Coronary artery (tissue), 2 donors: ENCODE measurements at regions not wholly inside any gene's neighbourhood (a gene's known extent, or its start where the extent isn't known, plus 50 kb on each side); places are given as distances from the start of the nearest gene placed in this dataset.
"Not testable (repeated sequence)": the region's sequence is repeated elsewhere in the genome, so short reads cannot be mapped to it uniquely, and the experiment has no call there.

Experiments used
- DNase-seq: peaks from one replicate; pipeline ENCODE4 v3.0.0-alpha.2; 2017; ENCODE audit warnings: low spot score
- H3K27ac ChIP-seq, 2 donors: fragments of 200-600 bp; sonication (generic); one replicate each; pipeline ENCODE4 v1.5.1; 2016 to 2019
- H3K4me3 ChIP-seq: fragments of 200-600 bp; sonication (generic); 2 replicates; pipeline ENCODE4 v1.5.1; 2016; ENCODE audit warnings: mild to moderate bottlenecking, moderate library complexity
- TF ChIP-seq, protein P1 (sequence below): fragments of 200-600 bp; sonication (generic); IDR thresholded peaks from one replicate; pipeline ENCODE4 v1.5.1; 2019; ENCODE audit warnings: antibody characterized with exemption

- no peak for DNase-seq
- no peak overlapping the region for H3K27ac ChIP-seq
- no peak overlapping the region for H3K4me3 ChIP-seq
- TF ChIP-seq, protein P1, sequence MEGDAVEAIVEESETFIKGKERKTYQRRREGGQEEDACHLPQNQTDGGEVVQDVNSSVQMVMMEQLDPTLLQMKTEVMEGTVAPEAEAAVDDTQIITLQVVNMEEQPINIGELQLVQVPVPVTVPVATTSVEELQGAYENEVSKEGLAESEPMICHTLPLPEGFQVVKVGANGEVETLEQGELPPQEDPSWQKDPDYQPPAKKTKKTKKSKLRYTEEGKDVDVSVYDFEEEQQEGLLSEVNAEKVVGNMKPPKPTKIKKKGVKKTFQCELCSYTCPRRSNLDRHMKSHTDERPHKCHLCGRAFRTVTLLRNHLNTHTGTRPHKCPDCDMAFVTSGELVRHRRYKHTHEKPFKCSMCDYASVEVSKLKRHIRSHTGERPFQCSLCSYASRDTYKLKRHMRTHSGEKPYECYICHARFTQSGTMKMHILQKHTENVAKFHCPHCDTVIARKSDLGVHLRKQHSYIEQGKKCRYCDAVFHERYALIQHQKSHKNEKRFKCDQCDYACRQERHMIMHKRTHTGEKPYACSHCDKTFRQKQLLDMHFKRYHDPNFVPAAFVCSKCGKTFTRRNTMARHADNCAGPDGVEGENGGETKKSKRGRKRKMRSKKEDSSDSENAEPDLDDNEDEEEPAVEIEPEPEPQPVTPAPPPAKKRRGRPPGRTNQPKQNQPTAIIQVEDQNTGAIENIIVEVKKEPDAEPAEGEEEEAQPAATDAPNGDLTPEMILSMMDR: no peak
These were observed 502.5 kb upstream of the FSHR start for GRCh38 chr2:49656853-49657252.

GRCh38 chr2:49643149-49643548 is 488.8 kb upstream of the FSHR start:
- TF ChIP-seq, protein P1: no peak
- Histone ChIP-seq H3K27ac (no peak overlapping the region), H3K4me3 (no peak overlapping the region)
- no peak for DNase-seq

- H3K4me3 ChIP-seq: no peak overlapping the region
- no peak for DNase-seq
- H3K27ac ChIP-seq: no peak overlapping the region
- TF ChIP-seq, protein P1: no peak
These were observed 486.3 kb upstream of the FSHR start for GRCh38 chr2:49640630-49641029.

GRCh38 chr2:49621016-49621415 is 466.7 kb upstream of the FSHR start:
- TF ChIP-seq, protein P1: no peak
- DNase-seq: no peak
- no peak overlapping the region for H3K27ac ChIP-seq
- H3K4me3 ChIP-seq: no peak overlapping the region

GRCh38 chr2:49619804-49620203 is 465.5 kb upstream of the FSHR start:
- Histone ChIP-seq H3K4me3 (no peak overlapping the region), H3K27ac (no peak overlapping the region)
- no peak for DNase-seq
- TF ChIP-seq, protein P1: no peak

GRCh38 chr2:49618491-49618890 is 464.2 kb upstream of the FSHR start:
- no peak overlapping the region for H3K4me3 ChIP-seq
- DNase-seq: no peak
- TF ChIP-seq, protein P1: no peak
- H3K27ac ChIP-seq: no peak overlapping the region

GRCh38 chr2:49616800-49617199 is 462.5 kb upstream of the FSHR start:
- no peak overlapping the region for H3K4me3 ChIP-seq
- no peak for DNase-seq
- H3K27ac ChIP-seq: no peak overlapping the region
- TF ChIP-seq, protein P1: no peak

DNA sequence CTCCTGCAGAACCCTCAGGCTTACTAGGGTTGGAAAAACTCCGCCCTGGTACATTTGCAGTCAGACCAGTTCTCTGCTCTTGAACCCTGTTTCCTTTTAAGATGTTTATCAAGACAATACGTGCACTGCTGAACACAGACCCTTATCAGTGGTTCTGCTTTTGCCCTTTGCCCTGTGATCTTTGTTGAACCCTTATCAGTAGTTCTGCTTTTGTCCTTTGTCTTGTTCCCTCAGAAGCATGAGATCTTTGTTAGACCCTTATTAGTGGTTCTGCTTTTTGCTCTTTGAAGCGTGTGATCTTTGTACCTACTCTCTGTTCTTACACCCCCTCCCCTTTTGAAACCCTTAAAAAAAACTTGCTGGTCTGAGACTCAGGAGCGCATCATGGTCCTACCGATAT is 457.5 kb upstream of the FSHR start:
- H3K4me3 ChIP-seq, H3K27ac ChIP-seq, DNase-seq: not testable (repeated sequence)
